22Rv1 (cell line): ENCODE measurements at regions not wholly inside any gene's neighbourhood (a gene's known extent, or its start where the extent isn't known, plus 50 kb on each side); places are given as distances from the start of the nearest gene placed in this dataset.

ENCODE experiments used
- ZFX ChIP-seq: fragments of 450-650 bp; IDR thresholded peaks from 2 replicates; pipeline ENCODE4 v1.6.1; 2017; ENCODE audit warnings: antibody characterized with exemption, borderline replicate concordance
- TF ChIP-seq, protein P1 (sequence below): fragments of 450-650 bp; IDR thresholded peaks from 2 replicates; pipeline ENCODE4 v1.5.1; 2017; ENCODE audit warnings: mild to moderate bottlenecking

DNA sequence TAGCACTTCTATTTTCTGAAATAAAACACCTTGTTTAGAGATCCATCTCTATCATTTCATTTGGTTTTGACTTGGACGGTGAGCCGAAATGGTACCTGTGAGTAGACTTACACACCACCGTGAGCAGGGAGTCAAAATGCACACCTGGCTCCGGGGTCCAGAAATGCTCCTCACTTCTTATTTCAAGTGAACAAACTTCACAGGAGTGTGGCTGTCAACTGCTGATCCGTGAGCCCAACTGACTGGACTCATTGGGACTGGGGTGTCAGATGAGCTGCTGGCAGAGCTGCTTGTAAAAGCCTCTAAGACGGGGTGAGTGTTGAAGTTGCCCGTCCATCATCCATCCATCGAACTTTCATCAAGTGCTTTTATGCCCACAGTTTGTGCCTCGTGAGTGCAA lies 435.5 kb downstream of the GLRX3 start:
- TF ChIP-seq, protein P1, sequence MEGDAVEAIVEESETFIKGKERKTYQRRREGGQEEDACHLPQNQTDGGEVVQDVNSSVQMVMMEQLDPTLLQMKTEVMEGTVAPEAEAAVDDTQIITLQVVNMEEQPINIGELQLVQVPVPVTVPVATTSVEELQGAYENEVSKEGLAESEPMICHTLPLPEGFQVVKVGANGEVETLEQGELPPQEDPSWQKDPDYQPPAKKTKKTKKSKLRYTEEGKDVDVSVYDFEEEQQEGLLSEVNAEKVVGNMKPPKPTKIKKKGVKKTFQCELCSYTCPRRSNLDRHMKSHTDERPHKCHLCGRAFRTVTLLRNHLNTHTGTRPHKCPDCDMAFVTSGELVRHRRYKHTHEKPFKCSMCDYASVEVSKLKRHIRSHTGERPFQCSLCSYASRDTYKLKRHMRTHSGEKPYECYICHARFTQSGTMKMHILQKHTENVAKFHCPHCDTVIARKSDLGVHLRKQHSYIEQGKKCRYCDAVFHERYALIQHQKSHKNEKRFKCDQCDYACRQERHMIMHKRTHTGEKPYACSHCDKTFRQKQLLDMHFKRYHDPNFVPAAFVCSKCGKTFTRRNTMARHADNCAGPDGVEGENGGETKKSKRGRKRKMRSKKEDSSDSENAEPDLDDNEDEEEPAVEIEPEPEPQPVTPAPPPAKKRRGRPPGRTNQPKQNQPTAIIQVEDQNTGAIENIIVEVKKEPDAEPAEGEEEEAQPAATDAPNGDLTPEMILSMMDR: no peak
- no peak for TF ChIP-seq ZFX
